Ovary (tissue), 3 donors: ENCODE measurements at regions not wholly inside any gene's neighbourhood (a gene's known extent, or its start where the extent isn't known, plus 50 kb on each side); places are given as distances from the start of the nearest gene placed in this dataset.

Source experiments
- CTCF ChIP-seq, 3 donors: fragments of 450-650 bp in 2 of 3; fragments of 200-600 bp in 1 of 3; IDR thresholded peaks; one replicate each; pipeline versions ENCODE4 v1.5.1 to v1.8.0; 2016 to 2022; ENCODE audit warnings: antibody characterized with exemption in 3 of 3, mild to moderate bottlenecking in 1 of 3
- EP300 ChIP-seq: sonication (generic); formaldehyde crosslinking; IDR thresholded peaks from one replicate; pipeline ENCODE4 v1.6.1; 2017; ENCODE audit warnings: antibody characterized with exemption
- POLR2A ChIP-seq: fragments of 450-650 bp; IDR thresholded peaks from one replicate; pipeline ENCODE4 v1.6.1; 2017; ENCODE audit warnings: antibody characterized with exemption, mild to moderate bottlenecking, moderate library complexity
- donor health status: DM: no; HTN: no; CAD: no.

- TF ChIP-seq CTCF (IDR thresholded peaks at IDR 0.05) (no peak), EP300 (no peak), POLR2A (no peak)
Measured at GRCh38 chr20:50408526-50409364, 101.4 kb upstream of the PTPN1 start.
